ENCODE measurements at regions not wholly inside any gene's neighbourhood (a gene's known extent, or its start where the extent isn't known, plus 50 kb on each side); places are given as distances from the start of the nearest gene placed in this dataset.

GRCh38 chr16:7239547-7239946, 93.1 kb upstream of the RBFOX1 start:
- FAIRE-seq = no peak
- Histone ChIP-seq H3K4me1 (ENCODE audit: control insufficient read depth, extremely low read depth, insufficient read depth, low read length) (no peaks in the 10 kb centered on the region), H3K4me2 (ENCODE audit: control insufficient read depth, extremely low read depth, insufficient read depth, low read depth, low read length) (no peak overlapping the region), H3K36me3 (ENCODE audit: control insufficient read depth in 2 of 2, extremely low read depth in 1 of 2, insufficient read depth in 2 of 2, low read length in 2 of 2) (no peaks in the 10 kb centered on the region), H3K9ac (ENCODE audit: control insufficient read depth, extremely low read depth, insufficient read depth, low read length) (no peak overlapping the region), H4K20me1 (ENCODE audit: control insufficient read depth, extremely low read depth, insufficient read depth, low read length) (no peaks in the 10 kb centered on the region), H2AFZ (ENCODE audit: control insufficient read depth, low read length) (no peak overlapping the region), H3K27ac (ENCODE audit: control insufficient read depth, insufficient read depth, low read length) (no peak overlapping the region), H3K9me1 (ENCODE audit: control insufficient read depth, extremely low read depth, insufficient read depth, low read length) (no peaks in the 10 kb centered on the region), H3K9me3 (ENCODE audit: control insufficient read depth, low read depth, low read length) (no peaks in the 10 kb centered on the region), H3K79me2 (ENCODE audit: control insufficient read depth, insufficient read depth, low read length) (no peaks in the 10 kb centered on the region), H3K4me3 (ENCODE audit: control insufficient read depth in 2 of 3, extremely low read depth in 1 of 3, insufficient read depth in 2 of 3, low read depth in 1 of 3, low read length in 3 of 3) (no peak overlapping the region), H3K27me3 (ENCODE audit: control insufficient read depth, extremely low read depth, insufficient read depth, low read length) (no peaks in the 10 kb centered on the region)
- no peak for DNase-seq (ENCODE audit: low read depth, low spot score)
- dilution Hi-C loops (cut with MboI; ENCODE audit: extremely low pct_ligation_motif_present, low sequenced_read_pairs) = no loop called here
- TF ChIP-seq EZH2 (IDR thresholded peaks at IDR 0.05; ENCODE audit: low read length) = no peak
- no peak for TF ChIP-seq CTCF (optimal IDR thresholded peaks at IDR 0.05 in 1 of 3, IDR thresholded peaks at IDR 0.05 in 1 of 3, conservative IDR thresholded peaks at IDR 0.05 in 1 of 3; ENCODE audit: extremely low read depth in 1 of 3, insufficient read depth in 2 of 3, low read length in 3 of 3)

GRCh38 chr16:7236824-7237410, 95.7 kb upstream of the RBFOX1 start:
- H3K9me1 ChIP-seq (ENCODE audit: control insufficient read depth, extremely low read depth, insufficient read depth, low read length) = no peaks in the 10 kb centered on the region
- H3K4me1 ChIP-seq (ENCODE audit: control insufficient read depth, extremely low read depth, insufficient read depth, low read length) = no peaks in the 10 kb centered on the region
- H3K4me3 ChIP-seq (ENCODE audit: control insufficient read depth in 2 of 3, extremely low read depth in 1 of 3, insufficient read depth in 2 of 3, low read depth in 1 of 3, low read length in 3 of 3) = no peak overlapping the region
- FAIRE-seq (no peak), DNase-seq (ENCODE audit: low read depth, low spot score) (no peak)
- H3K79me2 ChIP-seq (ENCODE audit: control insufficient read depth, insufficient read depth, low read length) = no peaks in the 10 kb centered on the region
- H3K36me3 ChIP-seq (ENCODE audit: control insufficient read depth in 2 of 2, extremely low read depth in 1 of 2, insufficient read depth in 2 of 2, low read length in 2 of 2) = no peaks in the 10 kb centered on the region
- no peaks in the 10 kb centered on the region for H3K27me3 ChIP-seq (ENCODE audit: control insufficient read depth, extremely low read depth, insufficient read depth, low read length)
- no peak overlapping the region for H2AFZ ChIP-seq (ENCODE audit: control insufficient read depth, low read length)
- H3K4me2 ChIP-seq (ENCODE audit: control insufficient read depth, extremely low read depth, insufficient read depth, low read depth, low read length) = no peak overlapping the region
- dilution Hi-C loops (cut with MboI; ENCODE audit: extremely low pct_ligation_motif_present, low sequenced_read_pairs) = no loop called here
- no peak overlapping the region for H3K9ac ChIP-seq (ENCODE audit: control insufficient read depth, extremely low read depth, insufficient read depth, low read length)
- TF ChIP-seq CTCF (optimal IDR thresholded peaks at IDR 0.05 in 1 of 3, IDR thresholded peaks at IDR 0.05 in 1 of 3, conservative IDR thresholded peaks at IDR 0.05 in 1 of 3; ENCODE audit: extremely low read depth in 1 of 3, insufficient read depth in 2 of 3, low read length in 3 of 3) (no peak), EZH2 (IDR thresholded peaks at IDR 0.05; ENCODE audit: low read length) (no peak)
- no peak overlapping the region for H3K27ac ChIP-seq (ENCODE audit: control insufficient read depth, insufficient read depth, low read length)
- H4K20me1 ChIP-seq (ENCODE audit: control insufficient read depth, extremely low read depth, insufficient read depth, low read length) = no peaks in the 10 kb centered on the region
- H3K9me3 ChIP-seq (ENCODE audit: control insufficient read depth, low read depth, low read length) = no peaks in the 10 kb centered on the region

All from keratinocyte (primary cell).